ENCODE measurements at regions not wholly inside any gene's neighbourhood (a gene's known extent, or its start where the extent isn't known, plus 50 kb on each side); places are given as distances from the start of the nearest gene placed in this dataset.

GRCh38 chr5:2657151-2657550 is 94.3 kb downstream of the IRX2 start:
- no peak for DNase-seq

GRCh38 chr5:2656206-2656605 is 95.3 kb downstream of the IRX2 start:
- DNase-seq: no peak

- DNase-seq: no peak
Observed at GRCh38 chr5:2653991-2654390, 97.5 kb downstream of the IRX2 start.

GRCh38 chr5:2651116-2651515 is 100.4 kb downstream of the IRX2 start:
- DNase-seq: no peak

GRCh38 chr5:2642684-2643345 is 108.7 kb downstream of the IRX2 start:
- DNase-seq: no peak

GRCh38 chr5:2640717-2641116 is 110.8 kb downstream of the IRX2 start:
- no peak for DNase-seq

GRCh38 chr5:2639425-2639824 is 112.1 kb downstream of the IRX2 start:
- DNase-seq: no peak

- DNase-seq: no peak
Observed at GRCh38 chr5:2634399-2635176, 116.9 kb downstream of the IRX2 start.

- no peak for DNase-seq
Observed at GRCh38 chr5:2633992-2634391, 117.5 kb downstream of the IRX2 start.

GRCh38 chr5:2631758-2632157 is 119.7 kb downstream of the IRX2 start:
- no peak for DNase-seq

GRCh38 chr5:2629045-2629444 is 122.4 kb downstream of the IRX2 start:
- DNase-seq: no peak

- DNase-seq: no peak
Observed at GRCh38 chr5:2627867-2628266, 123.6 kb downstream of the IRX2 start.

- no peak for DNase-seq
Observed at GRCh38 chr5:2626572-2626971, 124.9 kb downstream of the IRX2 start.

- no peak for DNase-seq
Observed at GRCh38 chr5:2622866-2623265, 128.6 kb downstream of the IRX2 start.

GRCh38 chr5:2621631-2622030 is 129.8 kb downstream of the IRX2 start:
- DNase-seq: no peak

GRCh38 chr5:2619216-2619615 is 132.3 kb downstream of the IRX2 start:
- no peak for DNase-seq

GRCh38 chr5:2617461-2617860 is 134.0 kb downstream of the IRX2 start:
- no peak for DNase-seq

- DNase-seq: no peak
Observed at GRCh38 chr5:2615917-2616316, 135.6 kb downstream of the IRX2 start.

GRCh38 chr5:2614571-2614970 is 136.9 kb downstream of the IRX2 start:
- DNase-seq: no peak

GRCh38 chr5:2611659-2612058 is 139.8 kb downstream of the IRX2 start:
- DNase-seq: no peak

- DNase-seq: no peak
Observed at GRCh38 chr5:2610986-2611385, 140.5 kb downstream of the IRX2 start.

- no peak for DNase-seq
Observed at GRCh38 chr5:2608391-2608790, 143.1 kb downstream of the IRX2 start.

- no peak for DNase-seq
Observed at GRCh38 chr5:2607598-2607997, 143.9 kb downstream of the IRX2 start.

GRCh38 chr5:2603272-2603575 is 148.3 kb downstream of the IRX2 start:
- DNase-seq: no peak

Data from activated CD8-positive, alpha-beta memory T cell treated with anti-CD3 and anti-CD28 coated beads for 24 hours (primary cell).